KMS-11 (cell line): ENCODE measurements at regions not wholly inside any gene's neighbourhood (a gene's known extent, or its start where the extent isn't known, plus 50 kb on each side); places are given as distances from the start of the nearest gene placed in this dataset.

ENCODE experiments used
- H2AFZ ChIP-seq: fragments of 200-600 bp; sonication (generic); 2 replicates; pipeline ENCODE4 v1.6.1; 2016; ENCODE audit warnings: antibody characterized with exemption, mixed run types, low read depth
- H3K27ac ChIP-seq: fragments of 200-600 bp; sonication (generic); 2 replicates; pipeline ENCODE4 v1.6.1; 2016; ENCODE audit warnings: mild to moderate bottlenecking, mixed run types
- H3K27me3 ChIP-seq: fragments of 200-600 bp; sonication (generic); 2 replicates; pipeline ENCODE4 v1.6.1; 2017; ENCODE audit warnings: mild to moderate bottlenecking, low read depth, mixed run types, moderate library complexity; ENCODE audit not compliant: insufficient read depth
- H3K36me3 ChIP-seq: fragments of 200-600 bp; sonication (generic); 2 replicates; pipeline ENCODE4 v1.6.1; 2017; ENCODE audit warnings: mild to moderate bottlenecking, mixed run types; ENCODE audit not compliant: insufficient read depth
- H3K4me1 ChIP-seq: fragments of 200-600 bp; sonication (generic); 2 replicates; pipeline ENCODE4 v1.6.1; 2016; ENCODE audit warnings: mild to moderate bottlenecking, low read depth, mixed run types; ENCODE audit not compliant: poor library complexity, severe bottlenecking
- H3K4me2 ChIP-seq: fragments of 200-600 bp; sonication (generic); 2 replicates; pipeline ENCODE4 v1.7.0; 2016; ENCODE audit warnings: mild to moderate bottlenecking, mixed run types
- H3K4me3 ChIP-seq: fragments of 200-600 bp; sonication (generic); IDR thresholded peaks from 2 replicates; pipeline ENCODE4 v1.6.1; 2017; ENCODE audit warnings: low read depth, low read length, mixed read lengths; ENCODE audit not compliant: insufficient read depth
- H3K79me2 ChIP-seq: fragments of 200-600 bp; sonication (generic); 2 replicates; pipeline ENCODE4 v1.6.1; 2016; ENCODE audit warnings: low read depth, mixed run types; ENCODE audit not compliant: insufficient read depth
- H3K9ac ChIP-seq: fragments of 200-600 bp; sonication (generic); 2 replicates; pipeline ENCODE4 v1.6.1; 2016; ENCODE audit warnings: mild to moderate bottlenecking, mixed run types
- H4K20me1 ChIP-seq: fragments of 200-600 bp; sonication (generic); 2 replicates; pipeline ENCODE4 v1.6.1; 2016; ENCODE audit warnings: mild to moderate bottlenecking, mixed run types; ENCODE audit not compliant: insufficient read depth
- CTCF ChIP-seq: fragments of 200-600 bp; sonication (generic); conservative IDR thresholded peaks from 2 replicates; pipeline ENCODE4 v1.6.1; 2017; ENCODE audit warnings: low read depth, mild to moderate bottlenecking, antibody characterized with exemption, low read length, moderate library complexity, mixed read lengths

GRCh38 chr1:34353409-34353808, 176.7 kb downstream of the C1orf94 start:
- H3K36me3 ChIP-seq, result no peaks in the 10 kb centered on the region
- H3K27me3 ChIP-seq, result no peaks in the 10 kb centered on the region
- no peak for TF ChIP-seq CTCF
- H2AFZ ChIP-seq, result no peak overlapping the region
- no peaks in the 10 kb centered on the region for H3K79me2 ChIP-seq
- no peak overlapping the region for H3K4me2 ChIP-seq
- H3K4me1 ChIP-seq, result no peaks in the 10 kb centered on the region
- no peak overlapping the region for H3K9ac ChIP-seq
- H3K27ac ChIP-seq, result no peak overlapping the region
- H3K4me3 ChIP-seq, result no peak overlapping the region
- H4K20me1 ChIP-seq, result no peaks in the 10 kb centered on the region

GRCh38 chr1:34354367-34354766, 177.7 kb downstream of the C1orf94 start:
- H3K4me2 ChIP-seq, result no peak overlapping the region
- no peak overlapping the region for H3K27ac ChIP-seq
- no peaks in the 10 kb centered on the region for H3K27me3 ChIP-seq
- H3K36me3 ChIP-seq, result no peaks in the 10 kb centered on the region
- no peaks in the 10 kb centered on the region for H3K79me2 ChIP-seq
- H4K20me1 ChIP-seq, result no peaks in the 10 kb centered on the region
- H3K4me1 ChIP-seq, result peaks cover under 1% of the 10 kb centered on the region
- H3K4me3 ChIP-seq, result no peak overlapping the region
- no peak overlapping the region for H2AFZ ChIP-seq
- H3K9ac ChIP-seq, result no peak overlapping the region
- no peak for TF ChIP-seq CTCF

- Histone ChIP-seq H3K4me1 (peaks cover 25% of the 10 kb centered on the region), H3K27ac (no peak overlapping the region), H2AFZ (no peak overlapping the region), H3K4me3 (no peak overlapping the region), H4K20me1 (no peaks in the 10 kb centered on the region), H3K79me2 (no peaks in the 10 kb centered on the region), H3K4me2 (no peak overlapping the region), H3K27me3 (no peaks in the 10 kb centered on the region), H3K9ac (no peak overlapping the region), H3K36me3 (no peaks in the 10 kb centered on the region)
- no peak for TF ChIP-seq CTCF
These were observed 180.1 kb downstream of the C1orf94 start for GRCh38 chr1:34356853-34357252.

GRCh38 chr1:34358636-34359035, 181.9 kb downstream of the C1orf94 start:
- no peak for TF ChIP-seq CTCF
- H3K79me2 ChIP-seq, result no peaks in the 10 kb centered on the region
- H3K4me3 ChIP-seq, result no peak overlapping the region
- H3K9ac ChIP-seq, result no peak overlapping the region
- peaks cover 38% of the 10 kb centered on the region for H3K4me1 ChIP-seq
- H3K4me2 ChIP-seq, result no peak overlapping the region
- H3K27ac ChIP-seq, result no peak overlapping the region
- H4K20me1 ChIP-seq, result no peaks in the 10 kb centered on the region
- no peaks in the 10 kb centered on the region for H3K36me3 ChIP-seq
- H3K27me3 ChIP-seq, result no peaks in the 10 kb centered on the region
- no peak overlapping the region for H2AFZ ChIP-seq

- Histone ChIP-seq H3K79me2 (no peaks in the 10 kb centered on the region), H3K4me3 (no peak overlapping the region), H3K9ac (no peak overlapping the region), H3K4me2 (no peak overlapping the region; the same call in 1 of the 2 replicates), H3K27me3 (no peaks in the 10 kb centered on the region), H3K4me1 (peaks cover 38% of the 10 kb centered on the region), H3K36me3 (no peaks in the 10 kb centered on the region), H3K27ac (no peak overlapping the region; the same call in 1 of the 2 replicates), H2AFZ (no peak overlapping the region), H4K20me1 (no peaks in the 10 kb centered on the region)
- TF ChIP-seq CTCF, result no peak
These were observed 182.7 kb downstream of the C1orf94 start for GRCh38 chr1:34359411-34359810.
